ENCODE measurements at regions not wholly inside any gene's neighbourhood (a gene's known extent, or its start where the extent isn't known, plus 50 kb on each side); places are given as distances from the start of the nearest gene placed in this dataset.

GRCh38 chr3:117958027-117958426 is 1076.6 kb downstream of the IGSF11 start:
- no CpG with 5 or more reads among the region's 2 CpGs for whole genome bisulfite sequencing, 2 donors (ENCODE audit: extremely low coverage in 2 of 2, insufficient read length in 2 of 2, insufficient replicate concordance in 1 of 2)

GRCh38 chr3:117962750-117963149 is 1071.9 kb downstream of the IGSF11 start:
- H3K9ac ChIP-seq (ENCODE audit: low read depth, low read length, poor library complexity) = no peak overlapping the region
- no CpG with 5 or more reads among the region's 2 CpGs for WGBS, 2 donors (ENCODE audit: extremely low coverage in 2 of 2, insufficient read length in 2 of 2, insufficient replicate concordance in 1 of 2)
- no peaks in the 10 kb centered on the region for H3K27me3 ChIP-seq (ENCODE audit: control insufficient read depth in 3 of 3, insufficient read depth in 3 of 3, low read depth in 1 of 3, low read length in 3 of 3)
- no peak overlapping the region for H2AFZ ChIP-seq (ENCODE audit: low read length)
- no peak overlapping the region for H3K14ac ChIP-seq (ENCODE audit: low read length)
- no peak overlapping the region for H3K4me2 ChIP-seq (ENCODE audit: insufficient read depth, low read length, poor library complexity, severe bottlenecking)
- no peak overlapping the region for H2BK120ac ChIP-seq (ENCODE audit: low read depth, low read length)
- H4K91ac ChIP-seq (ENCODE audit: low read depth, low read length, poor library complexity) = no peak overlapping the region
- no peak overlapping the region for H2BK15ac ChIP-seq (ENCODE audit: low read length)
- H2BK12ac ChIP-seq (ENCODE audit: low read length) = no peak overlapping the region
- no peak for DNase-seq (ENCODE audit: low spot score)
- H3K9me3 ChIP-seq (replicated peaks in 1 of 2; ENCODE audit: control insufficient read depth in 2 of 2, insufficient read depth in 1 of 2, low read depth in 1 of 2, low read length in 2 of 2) = no peaks in the 10 kb centered on the region
- no peak overlapping the region for H3K27ac ChIP-seq (replicated peaks; ENCODE audit: low read length)
- H2AK5ac ChIP-seq (ENCODE audit: low read depth, low read length) = no peak overlapping the region
- H3K23ac ChIP-seq (ENCODE audit: low read depth, low read length, poor library complexity) = no peak overlapping the region
- no peaks in the 10 kb centered on the region for H3K79me1 ChIP-seq (ENCODE audit: low read depth, low read length)
- H2BK5ac ChIP-seq (ENCODE audit: low read length) = no peak overlapping the region
- H3K36me3 ChIP-seq (replicated peaks in 1 of 2; ENCODE audit: control insufficient read depth in 2 of 2, insufficient read depth in 2 of 2, low read length in 2 of 2) = no peaks in the 10 kb centered on the region
- H3K4ac ChIP-seq (ENCODE audit: low read length) = no peak overlapping the region
- H3K4me1 ChIP-seq (ENCODE audit: control insufficient read depth in 2 of 2, insufficient read depth in 1 of 2, low read depth in 1 of 2, low read length in 2 of 2) = no peaks in the 10 kb centered on the region
- no peak overlapping the region for H4K8ac ChIP-seq (ENCODE audit: low read depth, low read length)
- no peak overlapping the region for H3K4me3 ChIP-seq (ENCODE audit: low read length in 2 of 2)
- H3K18ac ChIP-seq (ENCODE audit: low read length) = no peak overlapping the region

More at GRCh38 chr3:117958027-117958426, 1076.6 kb downstream of the IGSF11 start:
- H3K9ac ChIP-seq (ENCODE audit: low read depth, low read length, poor library complexity) = no peak overlapping the region
- no peak overlapping the region for H3K4ac ChIP-seq (ENCODE audit: low read length)
- H4K8ac ChIP-seq (ENCODE audit: low read depth, low read length) = no peak overlapping the region
- no peak overlapping the region for H2AFZ ChIP-seq (ENCODE audit: low read length)
- H3K27me3 ChIP-seq (ENCODE audit: control insufficient read depth in 3 of 3, insufficient read depth in 3 of 3, low read depth in 1 of 3, low read length in 3 of 3) = no peaks in the 10 kb centered on the region
- H3K9me3 ChIP-seq (replicated peaks in 1 of 2; ENCODE audit: control insufficient read depth in 2 of 2, insufficient read depth in 1 of 2, low read depth in 1 of 2, low read length in 2 of 2) = no peaks in the 10 kb centered on the region
- no peak overlapping the region for H2BK5ac ChIP-seq (ENCODE audit: low read length)
- H2BK12ac ChIP-seq (ENCODE audit: low read length) = no peak overlapping the region
- no peak for DNase-seq (ENCODE audit: low spot score)
- no peaks in the 10 kb centered on the region for H3K36me3 ChIP-seq (replicated peaks in 1 of 2; ENCODE audit: control insufficient read depth in 2 of 2, insufficient read depth in 2 of 2, low read length in 2 of 2)
- peaks cover 0 to 6% of the 10 kb centered on the region in 2 donors for H3K4me1 ChIP-seq (ENCODE audit: control insufficient read depth in 2 of 2, insufficient read depth in 1 of 2, low read depth in 1 of 2, low read length in 2 of 2)
- no peak overlapping the region for H3K4me2 ChIP-seq (ENCODE audit: insufficient read depth, low read length, poor library complexity, severe bottlenecking)
- H3K4me3 ChIP-seq (ENCODE audit: low read length in 2 of 2) = no peak overlapping the region
- H3K79me1 ChIP-seq (ENCODE audit: low read depth, low read length) = no peaks in the 10 kb centered on the region
- no peak overlapping the region for H3K14ac ChIP-seq (ENCODE audit: low read length)
- no peak overlapping the region for H2BK120ac ChIP-seq (ENCODE audit: low read depth, low read length)
- no peak overlapping the region for H4K91ac ChIP-seq (ENCODE audit: low read depth, low read length, poor library complexity)
- H3K23ac ChIP-seq (ENCODE audit: low read depth, low read length, poor library complexity) = no peak overlapping the region
- H2AK5ac ChIP-seq (ENCODE audit: low read depth, low read length) = no peak overlapping the region
- H3K27ac ChIP-seq (replicated peaks; ENCODE audit: low read length) = no peak overlapping the region
- H3K18ac ChIP-seq (ENCODE audit: low read length) = no peak overlapping the region
- H2BK15ac ChIP-seq (ENCODE audit: low read length) = no peak overlapping the region

GRCh38 chr3:117963858-117964257 is 1070.8 kb downstream of the IGSF11 start:
- Histone ChIP-seq H4K91ac (ENCODE audit: low read depth, low read length, poor library complexity) (no peak overlapping the region), H2BK12ac (ENCODE audit: low read length) (no peak overlapping the region), H3K4ac (ENCODE audit: low read length) (no peak overlapping the region), H3K4me2 (ENCODE audit: insufficient read depth, low read length, poor library complexity, severe bottlenecking) (no peak overlapping the region), H3K4me1 (ENCODE audit: control insufficient read depth in 2 of 2, insufficient read depth in 1 of 2, low read depth in 1 of 2, low read length in 2 of 2) (no peaks in the 10 kb centered on the region), H3K18ac (ENCODE audit: low read length) (no peak overlapping the region), H3K9ac (ENCODE audit: low read depth, low read length, poor library complexity) (no peak overlapping the region), H4K8ac (ENCODE audit: low read depth, low read length) (no peak overlapping the region), H2BK120ac (ENCODE audit: low read depth, low read length) (no peak overlapping the region), H3K4me3 (ENCODE audit: low read length in 2 of 2) (no peak overlapping the region), H3K27ac (replicated peaks; ENCODE audit: low read length) (no peak overlapping the region), H3K14ac (ENCODE audit: low read length) (no peak overlapping the region), H2BK5ac (ENCODE audit: low read length) (no peak overlapping the region), H3K79me1 (ENCODE audit: low read depth, low read length) (no peaks in the 10 kb centered on the region), H2AFZ (ENCODE audit: low read length) (no peak overlapping the region), H3K23ac (ENCODE audit: low read depth, low read length, poor library complexity) (no peak overlapping the region), H3K27me3 (ENCODE audit: control insufficient read depth in 3 of 3, insufficient read depth in 3 of 3, low read depth in 1 of 3, low read length in 3 of 3) (no peaks in the 10 kb centered on the region), H2BK15ac (ENCODE audit: low read length) (no peak overlapping the region), H2AK5ac (ENCODE audit: low read depth, low read length) (no peak overlapping the region), H3K9me3 (replicated peaks in 1 of 2; ENCODE audit: control insufficient read depth in 2 of 2, insufficient read depth in 1 of 2, low read depth in 1 of 2, low read length in 2 of 2) (no peaks in the 10 kb centered on the region), H3K36me3 (replicated peaks in 1 of 2; ENCODE audit: control insufficient read depth in 2 of 2, insufficient read depth in 2 of 2, low read length in 2 of 2) (no peaks in the 10 kb centered on the region)
- WGBS, 2 donors (ENCODE audit: extremely low coverage in 2 of 2, insufficient read length in 2 of 2, insufficient replicate concordance in 1 of 2) = no CpG with 5 or more reads among the region's 2 CpGs
- no peak for DNase-seq (ENCODE audit: low spot score)

- no peak overlapping the region for H4K8ac ChIP-seq (ENCODE audit: low read depth, low read length)
- no peak overlapping the region for H3K4me2 ChIP-seq (ENCODE audit: insufficient read depth, low read length, poor library complexity, severe bottlenecking)
- no peak overlapping the region for H3K4me3 ChIP-seq (ENCODE audit: low read length in 2 of 2)
- H2BK15ac ChIP-seq (ENCODE audit: low read length) = no peak overlapping the region
- no peak overlapping the region for H3K23ac ChIP-seq (ENCODE audit: low read depth, low read length, poor library complexity)
- no peaks in the 10 kb centered on the region for H3K9me3 ChIP-seq (replicated peaks in 1 of 2; ENCODE audit: control insufficient read depth in 2 of 2, insufficient read depth in 1 of 2, low read depth in 1 of 2, low read length in 2 of 2)
- no peak overlapping the region for H2BK12ac ChIP-seq (ENCODE audit: low read length)
- no peaks in the 10 kb centered on the region for H3K27me3 ChIP-seq (ENCODE audit: control insufficient read depth in 3 of 3, insufficient read depth in 3 of 3, low read depth in 1 of 3, low read length in 3 of 3)
- no peak overlapping the region for H3K27ac ChIP-seq (replicated peaks; ENCODE audit: low read length)
- no CpG with 5 or more reads among the region's 4 CpGs for WGBS, 2 donors (ENCODE audit: extremely low coverage in 2 of 2, insufficient read length in 2 of 2, insufficient replicate concordance in 1 of 2)
- H3K18ac ChIP-seq (ENCODE audit: low read length) = no peak overlapping the region
- no peak overlapping the region for H3K14ac ChIP-seq (ENCODE audit: low read length)
- DNase-seq (ENCODE audit: low spot score) = no peak
- no peak overlapping the region for H2AFZ ChIP-seq (ENCODE audit: low read length)
- H3K36me3 ChIP-seq (replicated peaks in 1 of 2; ENCODE audit: control insufficient read depth in 2 of 2, insufficient read depth in 2 of 2, low read length in 2 of 2) = no peaks in the 10 kb centered on the region
- H3K4me1 ChIP-seq (ENCODE audit: control insufficient read depth in 2 of 2, insufficient read depth in 1 of 2, low read depth in 1 of 2, low read length in 2 of 2) = no peaks in the 10 kb centered on the region
- H3K79me1 ChIP-seq (ENCODE audit: low read depth, low read length) = no peaks in the 10 kb centered on the region
- H3K4ac ChIP-seq (ENCODE audit: low read length) = no peak overlapping the region
- no peak overlapping the region for H3K9ac ChIP-seq (ENCODE audit: low read depth, low read length, poor library complexity)
- no peak overlapping the region for H2AK5ac ChIP-seq (ENCODE audit: low read depth, low read length)
- no peak overlapping the region for H2BK120ac ChIP-seq (ENCODE audit: low read depth, low read length)
- no peak overlapping the region for H4K91ac ChIP-seq (ENCODE audit: low read depth, low read length, poor library complexity)
- H2BK5ac ChIP-seq (ENCODE audit: low read length) = no peak overlapping the region
Measured at GRCh38 chr3:117964814-117965213, 1069.8 kb downstream of the IGSF11 start.

Measured in neuronal stem cell (in vitro differentiated cells).